Fibroblast of mammary gland (primary cell): ENCODE measurements at regions not wholly inside any gene's neighbourhood (a gene's known extent, or its start where the extent isn't known, plus 50 kb on each side); places are given as distances from the start of the nearest gene placed in this dataset.
A peak's percentile ranks its signal among the peaks of the same experiment; 100 is the strongest.

Source experiments
- DNase-seq: peaks from one replicate; pipeline ENCODE4 v3.0.0-alpha.2; 2010; ENCODE audit warnings: low read depth
- H3K4me3 ChIP-seq: 2 replicates; pipeline ENCODE4 v1.5.1; 2011; ENCODE audit warnings: low read depth, mild to moderate bottlenecking, low read length, moderate library complexity; ENCODE audit not compliant: control insufficient read depth
- CTCF ChIP-seq: conservative IDR thresholded peaks from 2 replicates; pipeline ENCODE4 v1.5.1; 2011; ENCODE audit warnings: low read depth, low read length, inconsistent platforms; ENCODE audit not compliant: control insufficient read depth, insufficient read depth

GRCh38 chr5:5828619-5829018 is 406.1 kb downstream of the ICE1 start:
- no peak overlapping the region for H3K4me3 ChIP-seq
- no peak for DNase-seq
- TF ChIP-seq CTCF = no peak

- no peak overlapping the region for H3K4me3 ChIP-seq
- DNase-seq = peak; percentile 29
- TF ChIP-seq CTCF = no peak
These were observed 404.4 kb downstream of the ICE1 start for GRCh38 chr5:5826911-5827310.

GRCh38 chr5:5822729-5823257 is 400.3 kb downstream of the ICE1 start:
- H3K4me3 ChIP-seq = no peak overlapping the region
- no peak for TF ChIP-seq CTCF
- DNase-seq = no peak

- no peak for DNase-seq
- no peak overlapping the region for H3K4me3 ChIP-seq
- TF ChIP-seq CTCF = no peak
These were observed 394.5 kb downstream of the ICE1 start for GRCh38 chr5:5816960-5817359.

GRCh38 chr5:5813441-5813840 is 391.0 kb downstream of the ICE1 start:
- no peak overlapping the region for H3K4me3 ChIP-seq
- no peak for TF ChIP-seq CTCF
- no peak for DNase-seq

- TF ChIP-seq CTCF = no peak
- DNase-seq = no peak
These were observed 388.0 kb downstream of the ICE1 start for GRCh38 chr5:5810461-5810860.

GRCh38 chr5:5805916-5806315 is 383.4 kb downstream of the ICE1 start:
- TF ChIP-seq CTCF = no peak
- DNase-seq = no peak

More at GRCh38 chr5:5810461-5810860, 388.0 kb downstream of the ICE1 start:
- no peak overlapping the region for H3K4me3 ChIP-seq

More at GRCh38 chr5:5805916-5806315, 383.4 kb downstream of the ICE1 start:
- H3K4me3 ChIP-seq = no peak overlapping the region
